NCI-H524 (cell line): ENCODE measurements at regions not wholly inside any gene's neighbourhood (a gene's known extent, or its start where the extent isn't known, plus 50 kb on each side); places are given as distances from the start of the nearest gene placed in this dataset.
A peak's percentile ranks its signal among the peaks of the same experiment; 100 is the strongest.

ENCODE experiments used
- DNase-seq, 2 experiments: peaks; one replicate each; lab custom pipeline; 2025; lab: John Stamatoyannopoulos, UW

GRCh38 chr13:105219651-105220050 lies 1315.8 kb downstream of the EFNB2 start:
- no peak for DNase-seq

- DNase-seq = no peak
Measured at GRCh38 chr13:105213512-105213911, 1322.0 kb downstream of the EFNB2 start.

GRCh38 chr13:105207572-105208293 lies 1327.7 kb downstream of the EFNB2 start:
- DNase-seq = no peak

GRCh38 chr13:105202354-105202753 lies 1333.1 kb downstream of the EFNB2 start:
- DNase-seq = peak in 1 of 2 experiments; percentile 57

GRCh38 chr13:105201351-105201750 lies 1334.1 kb downstream of the EFNB2 start:
- DNase-seq = no peak

- no peak for DNase-seq
Measured at GRCh38 chr13:105200181-105200580, 1335.3 kb downstream of the EFNB2 start.

- peak; percentile 42 to 83 for DNase-seq
Measured at GRCh38 chr13:105196052-105196451, 1339.4 kb downstream of the EFNB2 start.

GRCh38 chr13:105193026-105193425 lies 1342.4 kb downstream of the EFNB2 start:
- no peak for DNase-seq

GRCh38 chr13:105184201-105184600 lies 1351.3 kb downstream of the EFNB2 start:
- DNase-seq = no peak

- DNase-seq = no peak
Measured at GRCh38 chr13:105177265-105177900, 1358.1 kb downstream of the EFNB2 start.

GRCh38 chr13:105170438-105170837 lies 1365.0 kb downstream of the EFNB2 start:
- DNase-seq = no peak

GRCh38 chr13:105168295-105168694 lies 1367.2 kb downstream of the EFNB2 start:
- no peak for DNase-seq

- no peak for DNase-seq
Measured at GRCh38 chr13:105167385-105167784, 1368.1 kb downstream of the EFNB2 start.

- no peak for DNase-seq
Measured at GRCh38 chr13:105165449-105166125, 1369.9 kb downstream of the EFNB2 start.

GRCh38 chr13:105159841-105160240 lies 1375.6 kb downstream of the EFNB2 start:
- peak; percentile 89 to 94 for DNase-seq

GRCh38 chr13:105153611-105154010 lies 1381.9 kb downstream of the EFNB2 start:
- no peak for DNase-seq

GRCh38 chr13:105151639-105152038 lies 1383.8 kb downstream of the EFNB2 start:
- DNase-seq = no peak

- no peak for DNase-seq
Measured at GRCh38 chr13:105147461-105147860, 1388.0 kb downstream of the EFNB2 start.

GRCh38 chr13:105144936-105145335 lies 1390.5 kb downstream of the EFNB2 start:
- DNase-seq = no peak

- no peak for DNase-seq
Measured at GRCh38 chr13:105144020-105144419, 1391.4 kb downstream of the EFNB2 start.

GRCh38 chr13:105142556-105142955 lies 1392.9 kb downstream of the EFNB2 start:
- DNase-seq = no peak

GRCh38 chr13:105139380-105140285 lies 1395.8 kb downstream of the EFNB2 start:
- DNase-seq = peak; percentile 80 to 90
